ENCODE measurements at regions not wholly inside any gene's neighbourhood (a gene's known extent, or its start where the extent isn't known, plus 50 kb on each side); places are given as distances from the start of the nearest gene placed in this dataset.

DNA sequence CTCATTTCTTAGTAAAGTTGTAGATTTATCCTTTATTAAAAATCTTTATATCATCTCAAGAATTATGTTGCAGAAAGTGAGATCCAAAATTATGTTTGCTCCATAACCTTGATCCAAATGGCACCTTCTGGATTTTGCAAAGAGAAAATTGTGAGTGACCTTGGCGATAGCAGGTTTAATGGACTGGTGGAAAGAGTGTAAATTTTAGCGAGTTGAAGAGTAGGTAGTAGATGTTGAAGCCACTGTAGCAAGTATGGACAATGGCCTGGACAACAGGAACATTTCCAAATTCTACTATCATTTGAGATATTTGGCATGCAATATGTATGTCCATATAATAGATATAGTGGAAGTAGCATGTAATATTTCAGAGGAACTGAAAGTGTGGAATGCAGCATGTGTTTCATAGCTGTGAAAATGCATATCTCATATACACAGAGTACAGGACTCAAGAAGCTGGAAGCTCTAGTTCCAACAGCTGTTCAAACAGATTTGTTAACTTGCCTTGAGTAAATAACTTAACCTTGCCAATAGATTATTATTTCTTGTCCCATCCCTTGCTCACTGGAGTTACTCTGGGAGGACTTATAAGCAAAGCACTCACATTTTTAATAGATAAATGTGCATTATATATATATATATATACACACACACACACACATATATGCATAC lies 152.5 kb upstream of the TLL1 start:
- no peak for DNase-seq (ENCODE audit: low read depth)

DNA sequence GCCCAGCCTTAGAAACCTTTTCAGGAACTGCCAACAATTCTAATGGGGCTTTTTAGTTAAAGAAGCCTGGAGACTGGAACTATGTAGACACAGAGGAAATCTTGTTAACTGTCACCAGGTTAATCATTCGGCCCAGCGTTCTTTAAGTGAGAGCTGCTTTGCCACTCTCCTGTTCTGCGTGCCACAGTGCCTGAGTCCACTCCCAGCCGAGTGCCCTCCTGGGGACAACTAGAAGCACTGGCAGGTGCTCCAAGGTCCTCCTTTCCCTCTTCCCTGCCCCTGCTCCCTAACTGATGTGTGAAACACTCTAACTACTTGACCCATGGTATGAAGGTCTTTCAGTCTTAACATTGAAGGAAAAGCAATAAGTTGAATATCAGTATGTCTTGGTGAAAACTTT lies 151.2 kb upstream of the TLL1 start:
- no peak for DNase-seq (ENCODE audit: low read depth)

DNA sequence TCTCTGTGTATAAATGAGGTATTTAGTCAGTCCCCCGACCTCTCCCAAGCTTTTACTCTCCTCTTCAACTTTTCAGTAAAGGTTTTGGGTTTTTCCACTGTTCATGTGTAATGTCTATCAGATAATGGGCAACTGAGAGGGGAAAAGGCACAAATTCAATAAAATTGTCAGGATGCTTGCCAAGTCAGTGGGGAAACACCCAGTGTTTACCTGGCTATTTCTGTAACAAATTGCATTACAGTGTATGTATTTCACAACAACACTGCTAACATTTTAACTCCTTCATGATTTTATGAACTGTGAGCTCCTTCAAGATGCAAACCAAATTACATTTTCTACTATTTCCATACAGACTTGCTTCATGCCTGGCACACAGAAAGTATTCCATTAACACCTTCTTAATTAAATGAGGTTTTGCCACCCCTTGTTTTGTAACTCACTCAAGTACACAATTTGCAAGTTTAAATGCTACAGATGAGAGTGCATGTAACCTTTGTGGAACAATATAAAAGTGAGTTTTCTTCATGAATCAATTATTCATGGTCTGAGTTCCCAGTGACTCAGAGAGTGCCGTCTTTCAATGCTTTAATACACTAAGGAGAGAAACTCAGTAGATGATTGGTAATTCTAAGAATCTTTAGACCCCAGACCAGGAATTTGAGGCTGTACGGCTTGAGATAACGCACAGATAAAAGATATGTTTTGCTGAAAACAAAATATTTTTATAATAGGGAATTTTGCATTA lies 149.8 kb upstream of the TLL1 start:
- DNase-seq (ENCODE audit: low read depth), result no peak

DNA sequence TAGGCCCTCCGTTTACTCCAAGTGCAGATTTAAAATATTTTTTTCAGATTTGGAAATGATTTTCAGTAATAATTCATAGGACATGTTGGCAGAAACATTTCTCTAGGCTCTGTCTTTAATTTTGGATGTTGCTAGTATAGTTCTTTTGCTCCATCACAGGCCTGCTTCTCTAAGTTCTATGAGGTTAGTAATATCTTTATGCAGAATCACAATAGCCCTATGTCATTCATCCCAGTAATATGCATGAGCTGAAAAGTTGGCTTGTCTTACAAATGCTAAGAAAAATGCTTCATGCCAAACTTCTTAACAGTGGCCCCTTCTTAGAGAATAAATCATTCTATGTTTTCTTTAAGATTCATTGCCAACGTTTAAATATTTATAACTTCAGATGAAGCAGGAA lies 148.3 kb upstream of the TLL1 start:
- no peak for DNase-seq (ENCODE audit: low read depth)

DNA sequence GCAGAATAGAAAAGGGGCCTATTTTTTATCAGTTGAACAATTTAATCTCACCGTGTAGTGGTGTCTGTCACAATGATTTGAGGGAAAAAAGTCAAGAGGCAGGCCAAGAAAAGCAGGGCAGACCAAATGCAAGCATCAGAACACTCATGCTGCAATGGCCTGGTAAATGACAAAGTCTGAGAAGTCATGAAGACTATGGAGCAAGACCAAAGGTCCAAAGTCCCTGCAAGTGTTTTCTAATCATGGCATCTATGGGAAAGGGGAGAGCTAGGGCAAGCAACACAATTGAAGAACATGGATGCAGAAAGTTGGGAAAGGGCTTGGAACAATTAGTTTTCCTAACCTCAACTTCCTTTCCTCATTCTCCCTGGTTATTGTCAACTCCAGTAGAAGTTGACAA lies 147.7 kb upstream of the TLL1 start:
- no peak for DNase-seq (ENCODE audit: low read depth)

DNA sequence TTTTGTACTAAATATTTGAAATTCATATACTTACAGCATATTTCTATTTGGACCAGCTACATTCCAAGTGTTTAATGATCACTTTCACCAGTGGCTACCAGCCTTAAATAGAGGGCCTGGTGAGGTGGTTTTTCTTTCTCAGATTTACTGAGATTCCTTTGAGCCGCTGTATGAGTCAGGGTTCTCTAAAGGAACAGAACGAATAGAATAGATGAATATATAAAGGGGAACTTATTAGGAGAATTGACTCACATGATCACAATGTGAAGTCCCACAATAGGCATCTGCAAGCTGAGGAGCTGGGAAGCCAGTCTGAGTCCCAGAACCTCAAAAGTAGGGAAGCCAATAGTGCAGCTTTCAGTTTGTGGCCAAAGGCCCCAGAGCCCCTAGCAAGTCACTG lies 146.2 kb upstream of the TLL1 start:
- DNase-seq (ENCODE audit: low read depth), result no peak

DNA sequence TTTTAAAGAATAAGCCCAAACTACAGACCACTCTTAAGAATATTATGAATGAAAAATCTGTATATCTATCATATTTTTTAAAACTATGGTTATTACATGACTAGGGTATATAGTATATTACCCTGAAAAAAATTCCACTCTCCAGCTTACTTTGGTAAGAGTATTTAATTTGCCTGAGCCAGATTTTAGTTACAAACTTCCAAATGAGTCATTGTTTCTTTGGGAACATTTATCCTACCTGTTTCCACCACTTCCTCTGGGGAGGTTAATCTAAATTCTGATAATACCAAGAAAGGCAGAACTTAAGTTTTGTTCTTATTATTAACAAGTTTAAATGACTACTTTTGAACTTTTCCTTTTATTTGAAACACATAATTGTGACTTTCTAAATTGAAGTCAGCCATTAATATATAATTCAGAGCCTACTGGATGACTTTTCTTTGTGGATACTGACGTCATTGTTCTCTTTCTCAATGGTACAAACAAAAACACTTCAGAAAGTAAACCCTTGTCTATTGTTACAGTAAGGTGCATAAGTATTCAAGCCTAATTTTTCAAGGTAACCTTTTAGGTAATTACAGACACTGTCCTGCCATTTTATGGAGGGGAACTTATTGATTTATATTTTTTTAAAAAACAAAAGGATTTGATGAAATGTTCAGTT lies 135.6 kb upstream of the TLL1 start:
- no peak for DNase-seq (ENCODE audit: low read depth)

DNA sequence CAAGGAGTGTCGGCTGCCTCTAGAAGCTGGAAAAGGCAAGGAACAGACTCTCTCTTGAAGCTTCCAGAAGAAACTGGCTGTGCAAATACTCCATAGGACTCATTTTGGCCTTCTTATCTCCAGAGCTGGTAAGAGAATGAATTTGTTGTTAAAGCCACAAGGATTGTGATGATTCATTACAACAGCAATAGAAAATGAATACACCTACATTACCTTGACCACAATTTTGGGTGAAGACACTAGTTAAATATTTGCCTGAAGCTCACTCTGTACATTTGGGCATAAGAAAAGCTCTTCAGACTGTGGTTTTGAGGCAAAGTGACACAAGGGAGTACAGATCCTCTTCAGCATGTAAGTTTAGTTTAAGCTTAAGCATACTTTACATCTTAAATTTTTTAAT lies 134.5 kb upstream of the TLL1 start:
- no peak for DNase-seq (ENCODE audit: low read depth)

DNA sequence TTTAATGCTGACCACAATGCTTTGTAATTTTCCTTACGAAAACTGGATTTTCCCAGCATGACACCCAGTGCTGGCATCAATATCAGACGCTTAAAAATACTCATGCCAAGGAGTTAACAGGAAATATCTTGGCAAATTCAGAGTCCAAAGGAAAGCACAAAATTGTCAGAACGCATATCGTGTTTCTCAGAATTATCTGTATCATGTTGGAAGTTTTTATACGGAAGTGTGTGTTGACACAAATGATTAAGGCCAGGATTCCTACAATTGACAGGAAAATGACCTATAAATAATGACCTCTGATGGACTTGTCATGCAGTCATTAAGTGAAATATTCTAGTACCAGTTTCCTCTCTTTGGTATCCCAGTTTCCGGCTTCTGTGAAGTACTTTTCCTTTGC lies 132.1 kb upstream of the TLL1 start:
- DNase-seq (ENCODE audit: low read depth), result no peak

DNA sequence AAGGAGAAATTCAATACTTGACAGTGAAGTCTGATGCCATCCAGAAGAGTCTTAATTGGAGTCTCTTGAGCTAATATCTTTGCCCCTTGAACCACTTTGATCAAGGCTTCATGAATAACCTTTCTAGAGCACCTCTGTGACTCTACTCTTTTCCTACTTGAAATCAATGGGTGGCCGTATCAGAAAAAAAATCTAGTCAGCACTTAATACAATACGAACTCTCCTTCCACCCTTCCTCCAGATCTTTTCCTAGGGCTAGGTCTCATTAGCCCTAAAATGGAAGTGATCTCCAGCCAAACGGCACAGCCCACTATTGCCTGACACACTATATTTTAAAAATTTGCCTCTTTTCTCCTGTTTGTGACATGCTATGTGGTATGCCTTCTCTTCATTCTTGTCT lies 129.6 kb upstream of the TLL1 start:
- no peak for DNase-seq (ENCODE audit: low read depth)

DNA sequence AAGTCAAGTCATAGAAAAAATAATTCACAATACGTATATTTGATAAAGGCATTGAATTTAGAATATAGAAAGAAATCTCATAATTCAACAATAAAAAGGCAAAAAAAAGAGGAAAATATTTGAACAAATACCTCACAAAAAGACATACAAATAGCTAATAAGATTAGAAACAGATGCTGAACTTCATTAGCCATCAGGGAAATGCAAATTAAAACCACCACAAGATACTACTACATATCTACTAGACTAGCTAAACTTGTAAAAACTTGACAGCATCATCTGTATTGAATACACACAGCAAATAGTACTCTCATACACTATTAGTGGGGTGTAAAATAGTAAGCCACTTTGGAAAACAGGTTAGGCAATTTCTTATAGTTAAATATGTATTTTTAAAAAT lies 128.7 kb upstream of the TLL1 start:
- no peak for DNase-seq (ENCODE audit: low read depth)

DNA sequence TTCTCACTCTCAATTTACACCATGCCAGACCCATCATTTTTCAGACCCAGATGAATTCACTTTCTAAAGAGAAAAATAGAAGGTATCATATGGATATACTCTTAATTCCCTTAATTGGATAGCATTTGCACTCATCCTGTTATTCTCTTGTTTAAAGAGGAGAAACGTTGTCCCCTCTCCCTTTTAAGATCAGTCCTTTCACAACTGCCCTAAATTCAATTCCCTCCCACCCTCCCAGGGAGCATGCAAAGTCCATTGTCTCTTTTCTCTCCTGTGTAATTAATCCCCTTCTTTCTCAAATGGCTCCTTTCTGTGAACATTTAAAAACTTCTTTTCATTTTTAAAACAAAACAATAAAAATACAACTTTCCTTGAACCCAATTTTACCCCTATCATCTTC lies 124.7 kb upstream of the TLL1 start:
- DNase-seq (ENCODE audit: low read depth), result no peak

DNA sequence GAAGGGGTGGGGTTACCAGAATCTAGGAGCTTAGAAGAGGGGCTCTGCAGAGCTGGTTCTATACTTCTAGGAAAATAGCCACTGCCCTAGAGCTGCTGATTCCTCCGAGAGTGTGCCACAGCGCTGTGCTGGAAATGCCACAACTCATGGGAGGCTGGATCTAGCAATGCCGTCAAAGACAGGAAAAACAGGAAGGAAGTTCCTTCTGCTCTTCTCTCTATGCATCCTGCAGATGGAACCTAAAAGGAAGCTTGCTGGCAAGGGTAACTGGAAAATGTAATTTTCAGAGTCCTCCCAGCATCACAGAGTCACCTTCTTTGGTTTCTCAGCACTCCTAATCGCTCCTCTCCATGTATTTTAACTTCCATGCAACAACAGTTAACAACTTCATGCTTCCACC lies 121.2 kb upstream of the TLL1 start:
- DNase-seq (ENCODE audit: low read depth), result no peak

DNA sequence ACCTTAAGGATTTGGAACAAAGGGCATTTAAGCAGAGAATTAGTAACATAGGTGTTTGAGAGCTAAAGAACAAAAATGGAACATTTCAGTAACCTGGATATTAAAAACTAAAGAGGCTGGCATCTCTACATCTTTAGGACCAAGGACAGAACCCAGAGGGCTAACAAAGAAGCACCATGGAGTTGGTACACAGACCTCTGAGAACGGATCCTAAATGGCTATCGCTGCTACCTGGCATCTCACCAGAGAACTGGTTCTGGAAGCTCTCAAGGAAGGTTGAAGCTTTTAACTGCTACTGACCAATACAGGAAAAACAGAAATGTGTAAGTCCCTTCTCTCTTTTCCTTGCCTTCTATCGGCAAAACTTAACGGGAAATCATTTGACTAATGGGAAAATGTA lies 118.4 kb upstream of the TLL1 start:
- DNase-seq (ENCODE audit: low read depth), result no peak

DNA sequence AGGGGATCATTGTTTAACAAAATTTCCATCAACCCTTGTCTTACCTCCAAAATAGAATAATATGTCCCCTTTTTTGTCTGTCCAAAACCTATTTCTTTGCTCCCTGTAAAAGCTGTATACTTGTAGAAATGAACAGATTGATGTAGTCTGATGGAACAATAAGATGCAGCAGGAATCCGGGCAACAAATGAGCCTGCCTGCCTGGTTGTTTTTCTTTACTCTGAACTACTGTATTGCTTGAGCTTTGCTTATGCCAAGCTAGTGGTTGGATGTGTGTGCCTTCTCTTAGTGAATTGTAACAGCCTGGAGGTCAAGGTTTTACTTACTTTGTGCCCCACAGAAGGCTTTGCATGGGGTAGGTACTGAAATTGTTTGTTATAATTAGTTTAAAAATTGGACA lies 116.2 kb upstream of the TLL1 start:
- DNase-seq (ENCODE audit: low read depth), result no peak

DNA sequence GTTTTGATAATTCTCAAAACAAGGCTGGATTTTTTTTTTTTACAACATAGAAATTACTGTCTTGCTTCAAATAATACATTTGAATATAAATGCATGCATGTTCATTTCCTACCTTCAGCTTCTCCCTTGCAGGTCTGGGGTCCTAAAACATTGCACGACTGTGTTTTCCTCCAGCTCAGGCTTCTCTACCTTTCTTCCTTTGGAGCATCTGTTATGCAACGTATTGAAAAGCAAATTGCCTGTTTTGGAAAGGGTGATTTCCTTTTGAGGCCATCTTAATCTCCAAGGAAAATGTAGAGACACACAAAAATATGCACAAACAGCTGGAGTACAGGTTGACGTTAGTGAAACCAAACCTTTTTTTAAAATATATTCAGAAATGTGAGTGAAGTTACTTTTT lies 115.6 kb upstream of the TLL1 start:
- DNase-seq (ENCODE audit: low read depth), result no peak

DNA sequence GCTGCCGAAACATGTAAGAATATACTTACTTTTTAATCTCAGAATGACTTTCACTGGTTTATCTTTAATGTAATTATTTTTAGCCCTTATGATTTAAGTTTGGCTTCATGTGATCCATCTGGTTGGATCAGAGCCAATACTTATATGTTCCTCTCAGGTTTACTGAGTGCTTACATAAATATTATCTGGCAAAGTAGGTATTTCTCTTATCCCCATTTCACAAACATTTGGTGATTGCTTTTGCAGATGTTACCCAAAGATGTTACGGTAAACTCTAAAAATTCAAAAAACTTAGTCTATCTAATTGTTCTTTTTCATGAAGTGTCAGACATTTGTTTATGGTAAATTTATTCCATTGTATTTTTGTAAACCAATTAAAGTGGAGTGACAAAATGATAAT lies 115.0 kb upstream of the TLL1 start:
- no peak for DNase-seq (ENCODE audit: low read depth)

DNA sequence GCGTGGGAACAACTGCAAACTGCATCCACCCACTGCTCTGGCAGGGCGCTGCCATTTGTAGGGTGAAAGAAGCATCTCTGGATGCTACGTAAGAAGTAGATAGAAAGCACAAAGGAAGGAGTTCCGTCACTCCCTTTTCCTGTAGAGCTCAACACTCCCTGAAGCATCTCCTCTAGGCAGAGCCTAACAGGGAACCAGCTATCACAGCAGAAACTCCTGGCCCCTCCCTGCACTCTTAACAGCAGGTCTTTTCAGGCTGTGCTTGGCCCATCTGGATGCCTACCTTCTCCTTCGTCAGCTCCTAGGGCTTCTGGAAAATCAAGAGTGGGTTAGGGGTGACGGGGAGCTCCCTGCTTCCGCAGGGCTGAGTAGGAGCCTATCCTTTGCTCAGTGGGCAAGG lies 112.9 kb upstream of the TLL1 start:
- DNase-seq (ENCODE audit: low read depth), result no peak

DNA sequence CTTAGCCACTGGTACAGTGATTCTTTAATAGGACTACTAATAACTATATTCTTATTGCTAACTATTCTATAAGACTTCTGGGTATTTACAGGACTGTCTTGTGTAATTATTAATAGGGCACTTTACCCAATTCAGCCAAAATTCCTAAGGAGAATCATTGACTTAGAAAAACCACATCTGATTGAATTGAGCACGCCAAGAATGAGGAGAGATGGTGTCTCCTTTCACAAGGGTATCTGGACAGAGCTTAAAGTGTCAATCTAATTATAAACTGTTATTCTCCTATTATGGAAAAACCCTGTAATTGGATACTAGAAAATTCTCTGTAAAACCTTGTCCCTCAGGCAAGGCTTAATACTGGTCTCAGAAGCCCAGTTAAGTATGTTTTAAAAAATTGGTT lies 111.1 kb upstream of the TLL1 start:
- no peak for DNase-seq (ENCODE audit: low read depth)

DNA sequence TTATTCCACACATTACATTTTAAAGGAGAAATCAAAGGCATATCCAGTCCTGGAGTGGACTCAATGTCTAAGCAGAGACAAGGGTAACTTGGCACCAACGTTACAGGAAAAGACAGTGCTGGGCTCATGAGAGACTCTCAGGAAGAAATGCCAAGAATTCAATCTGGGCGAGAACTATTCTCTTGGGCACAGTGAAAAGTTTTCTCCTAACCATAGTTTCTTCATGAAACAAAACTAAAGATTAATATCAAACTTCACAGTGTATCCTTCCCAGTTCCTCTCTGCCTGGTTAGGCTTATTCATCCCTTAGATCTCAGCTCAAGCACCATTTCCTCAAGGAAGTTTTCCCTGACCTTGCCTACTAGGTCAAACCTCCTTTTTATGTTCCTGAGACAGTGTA lies 109.4 kb upstream of the TLL1 start:
- DNase-seq (ENCODE audit: low read depth), result no peak

DNA sequence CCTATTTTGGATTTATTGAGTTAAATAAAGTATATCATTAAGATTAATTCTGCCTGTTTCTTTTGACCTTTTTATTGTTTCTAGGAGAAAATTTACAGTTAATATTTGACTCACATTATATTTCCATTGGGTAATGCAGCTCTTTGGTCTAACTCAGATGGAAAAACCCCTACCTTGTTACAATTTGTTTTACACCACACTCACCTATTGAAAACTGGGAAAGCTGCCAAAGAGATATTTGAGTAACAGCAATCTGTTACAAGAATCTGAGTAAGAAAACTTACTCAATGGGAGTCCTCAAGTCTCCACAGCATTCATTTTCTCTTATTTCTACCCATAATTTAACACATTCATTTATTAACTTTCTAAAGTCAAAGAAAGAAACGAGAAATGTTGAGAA lies 108.0 kb upstream of the TLL1 start:
- no peak for DNase-seq (ENCODE audit: low read depth)

DNA sequence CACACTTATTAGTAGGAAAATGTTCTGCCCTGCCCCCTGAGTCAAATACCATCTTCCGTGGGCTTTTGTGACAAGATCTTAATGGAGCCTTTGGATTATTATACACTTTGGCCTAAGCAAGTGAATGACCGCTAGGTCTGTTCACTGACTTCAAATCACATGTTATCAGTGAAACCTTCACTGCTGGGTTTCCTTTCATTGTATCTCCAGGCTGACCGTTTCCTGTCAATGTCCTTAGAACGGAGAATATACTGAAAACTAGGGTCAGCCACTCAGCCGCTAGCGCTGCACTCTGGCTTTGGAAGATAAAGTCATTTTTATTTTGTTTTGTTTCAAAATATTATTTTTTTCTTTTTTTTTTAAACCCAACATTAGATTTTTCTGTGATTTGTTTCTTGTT lies 107.0 kb upstream of the TLL1 start:
- DNase-seq (ENCODE audit: low read depth), result no peak

DNA sequence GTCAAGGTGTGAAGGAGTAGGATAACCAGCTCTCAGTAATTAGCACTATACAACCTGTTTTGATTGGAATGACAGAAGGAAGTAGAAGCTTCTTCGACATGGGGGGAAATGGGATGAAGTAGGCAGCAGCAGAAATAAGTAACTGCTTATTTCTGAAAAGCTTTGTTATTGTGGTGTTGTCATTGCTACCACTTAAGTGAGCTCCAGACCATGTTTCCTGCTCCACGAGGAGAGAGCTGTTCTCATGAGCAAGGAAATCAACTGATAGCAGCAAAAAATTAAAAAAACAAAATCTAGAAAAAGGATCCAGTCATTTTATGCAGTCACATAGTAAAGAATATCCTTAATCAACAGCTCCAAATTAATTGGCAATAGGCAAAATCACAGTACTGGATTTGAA lies 106.1 kb upstream of the TLL1 start:
- DNase-seq (ENCODE audit: low read depth), result no peak

DNA sequence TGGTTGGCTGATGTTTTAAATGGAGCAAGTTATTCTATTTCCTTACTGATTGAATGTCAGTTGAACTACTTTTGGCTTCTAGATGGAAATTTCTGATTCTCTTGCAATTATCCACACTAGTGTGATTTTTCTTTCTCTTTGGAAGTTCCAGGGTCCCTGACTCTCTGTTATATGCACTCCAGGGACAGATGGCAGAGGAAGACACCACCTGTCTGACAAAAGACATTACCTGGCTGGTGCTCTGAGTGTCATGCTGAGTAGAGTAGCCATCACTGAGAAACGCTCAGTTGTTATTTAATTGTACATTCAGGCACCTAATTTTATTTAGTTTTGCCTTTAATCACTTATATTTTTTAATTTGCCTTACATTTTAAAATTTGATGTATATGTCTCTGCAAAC lies 105.4 kb upstream of the TLL1 start:
- no peak for DNase-seq (ENCODE audit: low read depth)

Measured in fibroblast of the conjunctiva (primary cell).